Hematopoietic multipotent progenitor cell treated with erythropoietin and hydrocortisone succinate and interleukin-3 and kit ligand, for 6 days (in vitro differentiated cells): ENCODE measurements at regions not wholly inside any gene's neighbourhood (a gene's known extent, or its start where the extent isn't known, plus 50 kb on each side); places are given as distances from the start of the nearest gene placed in this dataset.
A peak's percentile ranks its signal among the peaks of the same experiment; 100 is the strongest.
"Not testable (repeated sequence)": the region's sequence is repeated elsewhere in the genome, so short reads cannot be mapped to it uniquely, and the experiment has no call there.

Experiments used
- DNase-seq: peaks from one replicate; pipeline ENCODE4 v3.0.0-alpha.2; 2015

- DNase-seq: no peak
Observed at GRCh38 chr2:52070665-52071064, 1038.7 kb upstream of the NRXN1 start.

GRCh38 chr2:52064234-52064633, 1032.3 kb upstream of the NRXN1 start:
- DNase-seq: no peak

- no peak for DNase-seq
Observed at GRCh38 chr2:52054824-52055223, 1022.9 kb upstream of the NRXN1 start.

- DNase-seq: no peak
Observed at GRCh38 chr2:52036853-52037252, 1004.9 kb upstream of the NRXN1 start.

- DNase-seq: no peak
Observed at GRCh38 chr2:52036024-52036423, 1004.1 kb upstream of the NRXN1 start.

- no peak for DNase-seq
Observed at GRCh38 chr2:52035391-52035790, 1003.5 kb upstream of the NRXN1 start.

- DNase-seq: no peak
Observed at GRCh38 chr2:52034706-52035105, 1002.8 kb upstream of the NRXN1 start.

GRCh38 chr2:52022006-52022405, 990.1 kb upstream of the NRXN1 start:
- no peak for DNase-seq

GRCh38 chr2:52017646-52018235, 985.8 kb upstream of the NRXN1 start:
- DNase-seq: no peak

- DNase-seq: not testable (repeated sequence)
Observed at GRCh38 chr2:52006821-52007366, 975.0 kb upstream of the NRXN1 start.

- no peak for DNase-seq
Observed at GRCh38 chr2:52000151-52000855, 968.4 kb upstream of the NRXN1 start.

- no peak for DNase-seq
Observed at GRCh38 chr2:51998890-51999289, 967.0 kb upstream of the NRXN1 start.

GRCh38 chr2:51997571-51997970, 965.6 kb upstream of the NRXN1 start:
- DNase-seq: no peak

GRCh38 chr2:51995293-51995692, 963.4 kb upstream of the NRXN1 start:
- DNase-seq: no peak

- no peak for DNase-seq
Observed at GRCh38 chr2:51994123-51994763, 962.3 kb upstream of the NRXN1 start.

GRCh38 chr2:51990684-51991083, 958.8 kb upstream of the NRXN1 start:
- DNase-seq: no peak

- no peak for DNase-seq
Observed at GRCh38 chr2:51986101-51986500, 954.2 kb upstream of the NRXN1 start.

GRCh38 chr2:51981783-51982182, 949.9 kb upstream of the NRXN1 start:
- DNase-seq: peak; percentile 1

- DNase-seq: no peak
Observed at GRCh38 chr2:51976623-51977022, 944.7 kb upstream of the NRXN1 start.

- no peak for DNase-seq
Observed at GRCh38 chr2:51971136-51971535, 939.2 kb upstream of the NRXN1 start.

GRCh38 chr2:51969347-51969746, 937.4 kb upstream of the NRXN1 start:
- no peak for DNase-seq

GRCh38 chr2:51960841-51961335, 929.0 kb upstream of the NRXN1 start:
- no peak for DNase-seq

GRCh38 chr2:51960281-51960680, 928.3 kb upstream of the NRXN1 start:
- no peak for DNase-seq

GRCh38 chr2:51959696-51960095, 927.8 kb upstream of the NRXN1 start:
- DNase-seq: no peak
